ENCODE measurements at regions not wholly inside any gene's neighbourhood (a gene's known extent, or its start where the extent isn't known, plus 50 kb on each side); places are given as distances from the start of the nearest gene placed in this dataset.

DNA sequence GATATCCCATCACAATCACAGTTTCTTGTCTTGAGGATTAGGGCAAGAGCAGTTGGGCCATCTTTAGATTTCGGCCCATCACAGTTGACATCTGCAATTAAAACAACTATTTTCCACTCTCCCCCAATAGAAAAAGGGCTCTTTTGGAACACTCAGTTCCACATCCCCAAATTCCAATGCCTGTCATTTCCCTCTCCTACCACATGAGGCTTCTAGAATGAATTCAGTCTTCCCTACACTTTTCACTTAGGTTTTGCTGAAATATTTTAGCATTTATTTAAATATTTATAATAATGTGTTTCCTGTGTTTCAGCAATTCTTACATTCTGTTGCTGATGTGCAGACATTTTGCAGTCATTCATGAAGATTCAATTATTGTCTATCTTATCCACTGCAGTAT, 118.4 kb downstream of the COX18 start:
- TF ChIP-seq, protein P1, sequence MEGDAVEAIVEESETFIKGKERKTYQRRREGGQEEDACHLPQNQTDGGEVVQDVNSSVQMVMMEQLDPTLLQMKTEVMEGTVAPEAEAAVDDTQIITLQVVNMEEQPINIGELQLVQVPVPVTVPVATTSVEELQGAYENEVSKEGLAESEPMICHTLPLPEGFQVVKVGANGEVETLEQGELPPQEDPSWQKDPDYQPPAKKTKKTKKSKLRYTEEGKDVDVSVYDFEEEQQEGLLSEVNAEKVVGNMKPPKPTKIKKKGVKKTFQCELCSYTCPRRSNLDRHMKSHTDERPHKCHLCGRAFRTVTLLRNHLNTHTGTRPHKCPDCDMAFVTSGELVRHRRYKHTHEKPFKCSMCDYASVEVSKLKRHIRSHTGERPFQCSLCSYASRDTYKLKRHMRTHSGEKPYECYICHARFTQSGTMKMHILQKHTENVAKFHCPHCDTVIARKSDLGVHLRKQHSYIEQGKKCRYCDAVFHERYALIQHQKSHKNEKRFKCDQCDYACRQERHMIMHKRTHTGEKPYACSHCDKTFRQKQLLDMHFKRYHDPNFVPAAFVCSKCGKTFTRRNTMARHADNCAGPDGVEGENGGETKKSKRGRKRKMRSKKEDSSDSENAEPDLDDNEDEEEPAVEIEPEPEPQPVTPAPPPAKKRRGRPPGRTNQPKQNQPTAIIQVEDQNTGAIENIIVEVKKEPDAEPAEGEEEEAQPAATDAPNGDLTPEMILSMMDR (conservative IDR thresholded peaks at IDR 0.05; ENCODE audit: low read depth) = no peak; the same call in 1 of the 2 replicates
- POLR2A ChIA-PET (ENCODE audit: low non-redundant PET) = no interaction called here
- CTCF ChIA-PET = no interaction called here
- no peak overlapping the region for H3K27ac ChIP-seq
- no peak for DNase-seq (ENCODE audit: low spot score)

DNA sequence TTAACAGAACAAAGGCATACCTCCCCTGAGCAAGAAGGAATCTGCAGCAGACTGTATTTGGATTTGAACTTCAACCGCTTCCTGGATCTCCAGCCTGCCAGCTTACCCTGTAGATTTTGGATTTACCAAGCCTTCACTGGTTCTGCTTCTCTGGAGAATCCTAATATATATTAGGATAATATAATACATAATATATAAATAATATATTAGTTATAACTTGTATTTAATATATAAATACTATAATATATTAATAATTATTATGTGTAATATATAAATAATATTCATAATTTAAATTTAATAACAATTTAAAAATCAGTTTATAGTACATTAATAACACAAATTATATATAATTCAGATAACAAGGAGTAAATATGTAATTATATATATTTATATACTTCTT, 121.4 kb downstream of the COX18 start:
- TF ChIP-seq, protein P1 (conservative IDR thresholded peaks at IDR 0.05; ENCODE audit: low read depth) = no peak
- ChIA-PET CTCF (no interaction called here), POLR2A (ENCODE audit: low non-redundant PET) (no interaction called here)
- no peak for DNase-seq (ENCODE audit: low spot score)
- no peak overlapping the region for H3K27ac ChIP-seq

DNA sequence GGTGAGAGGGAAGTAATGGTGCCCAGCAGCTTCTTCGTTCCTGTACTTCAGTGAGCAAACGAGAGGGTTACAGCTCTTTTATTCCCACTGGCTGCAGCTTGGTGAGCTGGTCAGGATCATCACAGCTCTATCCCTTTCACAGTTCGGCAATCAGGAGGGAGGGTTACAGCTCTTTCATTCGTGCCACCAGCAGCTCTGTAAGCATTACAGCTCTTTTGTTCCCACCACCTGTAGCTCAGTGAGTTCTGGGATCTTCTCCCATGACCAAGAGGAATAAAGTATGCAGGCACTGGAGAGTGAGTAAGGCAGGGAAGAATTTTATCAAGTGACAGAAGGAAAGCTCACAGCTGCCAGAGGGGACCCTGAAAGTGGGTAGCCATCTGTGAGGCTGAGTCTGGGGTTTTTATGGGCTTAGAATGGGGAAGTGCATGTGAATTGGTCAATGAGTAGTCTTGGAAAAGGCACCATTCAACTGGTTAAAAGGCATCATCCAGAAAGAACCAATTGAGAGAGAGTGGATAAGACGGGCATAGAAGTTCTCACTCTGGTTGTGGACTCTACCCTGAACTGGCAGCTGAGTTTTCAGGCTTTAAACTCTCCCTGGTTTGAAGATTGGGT, 123.7 kb downstream of the COX18 start:
- TF ChIP-seq, protein P1 (conservative IDR thresholded peaks at IDR 0.05; ENCODE audit: low read depth) = no peak
- no peak overlapping the region for H3K27ac ChIP-seq
- CTCF ChIA-PET = no interaction called here
- POLR2A ChIA-PET (ENCODE audit: low non-redundant PET) = no interaction called here
- no peak for DNase-seq (ENCODE audit: low spot score)

DNA sequence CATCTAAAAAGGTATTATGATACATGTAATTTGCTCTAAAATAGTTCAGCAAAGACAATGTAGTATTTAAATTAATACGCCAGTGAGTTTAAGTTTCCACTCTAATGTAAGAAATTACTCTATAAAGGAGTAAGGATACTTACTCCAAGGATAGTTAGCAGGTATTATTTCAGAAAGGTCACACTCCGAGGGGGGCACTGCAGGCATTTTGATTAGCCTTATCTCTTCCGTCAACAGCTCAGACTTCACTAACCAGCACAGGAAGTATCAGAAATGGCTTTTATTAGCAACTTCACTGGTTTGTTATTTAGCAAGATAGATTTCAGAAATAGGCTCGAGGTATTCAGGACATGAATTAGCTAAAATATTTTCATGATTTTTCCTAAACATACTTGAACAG, 127.0 kb downstream of the COX18 start:
- ChIA-PET CTCF (interaction anchor here (0.5 kb wide), 1 partner anchor 199 kb away, joined by 3 read pairs; no protein-coding TSS in a partner anchor), POLR2A (ENCODE audit: low non-redundant PET) (no interaction called here)
- no peak for DNase-seq (ENCODE audit: low spot score)
- TF ChIP-seq, protein P1 (conservative IDR thresholded peaks at IDR 0.05; ENCODE audit: low read depth) = no peak
- no peak overlapping the region for H3K27ac ChIP-seq

DNA sequence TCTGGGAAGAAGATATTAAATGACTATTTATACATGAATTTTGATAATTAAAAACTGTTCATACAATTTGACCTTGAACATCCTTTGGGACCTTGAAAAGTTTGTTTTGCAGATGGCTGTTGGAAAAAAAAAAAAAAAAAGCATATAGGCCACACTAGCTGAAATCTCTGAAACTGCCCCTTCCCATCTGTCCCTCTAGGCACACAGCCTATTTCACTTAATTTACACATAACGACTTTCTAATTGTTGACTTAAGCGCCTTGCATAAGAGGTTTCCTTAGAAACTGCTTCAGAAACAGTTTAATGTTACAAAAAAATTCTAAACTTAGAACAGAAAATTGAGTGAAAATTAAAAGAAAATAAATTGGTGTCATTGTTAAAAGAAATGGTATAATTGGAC, 131.0 kb downstream of the COX18 start:
- ChIA-PET POLR2A (ENCODE audit: low non-redundant PET) (no interaction called here), CTCF (no interaction called here)
- H3K27ac ChIP-seq = no peak overlapping the region
- no peak for DNase-seq (ENCODE audit: low spot score)
- TF ChIP-seq, protein P1 (conservative IDR thresholded peaks at IDR 0.05; ENCODE audit: low read depth) = no peak

DNA sequence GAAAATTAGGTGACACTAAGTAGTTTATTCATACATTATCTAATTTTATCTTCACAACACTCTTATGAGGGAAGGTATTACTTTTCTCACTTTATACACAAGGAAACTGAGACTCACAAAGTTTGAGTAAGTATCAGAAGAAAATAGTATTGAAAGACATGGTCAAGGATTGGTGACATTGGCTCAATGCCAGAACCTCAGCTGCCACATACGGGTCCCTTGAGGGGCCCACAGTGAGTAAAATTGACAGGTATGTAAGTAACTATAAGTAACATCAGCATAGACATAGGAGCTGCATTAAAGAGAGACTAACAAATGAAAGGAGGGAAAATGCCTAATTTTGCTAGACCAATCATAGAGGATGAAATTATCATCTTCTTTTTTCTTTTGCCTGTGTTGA, 134.1 kb downstream of the COX18 start:
- POLR2A ChIA-PET (ENCODE audit: low non-redundant PET) = no interaction called here

More for the DNA sequence above, 134.1 kb downstream of the COX18 start:
- CTCF ChIA-PET = interaction anchor here (0.7 to 1.0 kb wide), 2 partner anchors 332 to 430 kb away, joined by 3 read pairs; no protein-coding TSS in a partner anchor
- no peak overlapping the region for H3K27ac ChIP-seq
- DNase-seq (ENCODE audit: low spot score) = no peak
- TF ChIP-seq, protein P1 (conservative IDR thresholded peaks at IDR 0.05; ENCODE audit: low read depth) = no peak

All from RWPE1 (cell line).